HG03039 (cell line): ENCODE measurements at regions not wholly inside any gene's neighbourhood (a gene's known extent, or its start where the extent isn't known, plus 50 kb on each side); places are given as distances from the start of the nearest gene placed in this dataset.

ENCODE experiments used
- ATAC-seq: cut with Tn5 transposase; IDR thresholded peaks from one replicate; pipeline ENCODE4 v1.9.1; 2021; ENCODE audit warnings: mild to moderate bottlenecking, moderate library complexity; ENCODE audit not compliant: unreplicated experiment

- no peak for ATAC-seq
Observed at GRCh38 chr2:191738003-191738402, 60.1 kb downstream of the NABP1 start.

- ATAC-seq = no peak
Observed at GRCh38 chr2:191738667-191739066, 60.7 kb downstream of the NABP1 start.

- no peak for ATAC-seq
Observed at GRCh38 chr2:191739194-191739593, 61.3 kb downstream of the NABP1 start.

GRCh38 chr2:191740016-191740419 is 62.1 kb downstream of the NABP1 start:
- peak; percentile 95 for ATAC-seq

- no peak for ATAC-seq
Observed at GRCh38 chr2:191740759-191741158, 62.8 kb downstream of the NABP1 start.

- ATAC-seq = no peak
Observed at GRCh38 chr2:191746346-191747169, 68.6 kb downstream of the NABP1 start.

- ATAC-seq = no peak
Observed at GRCh38 chr2:191747170-191747530, 69.2 kb downstream of the NABP1 start.

GRCh38 chr2:191748059-191748461 is 70.1 kb downstream of the NABP1 start:
- ATAC-seq = peak; percentile 33

- ATAC-seq = peak; percentile 93
Observed at GRCh38 chr2:191748528-191749180, 70.7 kb downstream of the NABP1 start.

- no peak for ATAC-seq
Observed at GRCh38 chr2:191749181-191749540, 71.2 kb downstream of the NABP1 start.

- no peak for ATAC-seq
Observed at GRCh38 chr2:191754103-191754502, 76.2 kb downstream of the NABP1 start.

GRCh38 chr2:191756761-191757160 is 78.8 kb downstream of the NABP1 start:
- ATAC-seq = no peak

- no peak for ATAC-seq
Observed at GRCh38 chr2:191757208-191757607, 79.3 kb downstream of the NABP1 start.

- peak; percentile 100 for ATAC-seq
Observed at GRCh38 chr2:191758518-191759507, 80.9 kb downstream of the NABP1 start.

- no peak for ATAC-seq
Observed at GRCh38 chr2:191759680-191760079, 81.7 kb downstream of the NABP1 start.

- ATAC-seq = no peak
Observed at GRCh38 chr2:191760655-191761262, 82.8 kb downstream of the NABP1 start.

- ATAC-seq = no peak
Observed at GRCh38 chr2:191773136-191773535, 73.8 kb downstream of the CAVIN2 start.

- no peak for ATAC-seq
Observed at GRCh38 chr2:191777351-191777750, 69.5 kb downstream of the CAVIN2 start.

GRCh38 chr2:191778041-191778440 is 68.8 kb downstream of the CAVIN2 start:
- ATAC-seq = no peak

GRCh38 chr2:191782351-191782750 is 64.5 kb downstream of the CAVIN2 start:
- no peak for ATAC-seq

GRCh38 chr2:191783416-191783815 is 63.5 kb downstream of the CAVIN2 start:
- no peak for ATAC-seq
